ENCODE measurements at regions not wholly inside any gene's neighbourhood (a gene's known extent, or its start where the extent isn't known, plus 50 kb on each side); places are given as distances from the start of the nearest gene placed in this dataset.

DNA sequence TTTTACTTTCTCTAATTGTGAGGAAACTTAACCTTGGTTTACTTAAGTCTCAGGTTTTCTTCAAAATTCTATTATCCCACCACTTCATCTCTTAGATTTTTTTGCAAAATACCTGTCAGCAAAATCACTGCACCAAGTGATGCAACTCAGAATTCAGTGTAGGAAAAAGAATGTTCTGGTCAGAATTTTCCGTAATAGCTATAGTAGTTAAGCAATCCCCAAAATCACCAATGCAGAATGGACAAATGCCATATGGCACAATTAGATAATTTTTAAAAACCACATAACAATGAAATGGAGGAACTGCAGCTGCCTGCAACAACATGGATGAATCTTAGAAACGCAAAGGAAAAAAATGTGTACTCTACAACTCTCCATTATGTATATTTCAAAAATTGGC lies 373.1 kb downstream of the NAF1 start:
- no peak overlapping the region for H3K23ac ChIP-seq (ENCODE audit: insufficient read length)
- DNase-seq (ENCODE audit: low read depth in 1 of 2, low spot score in 2 of 2) (no peak), FAIRE-seq (no peak)
- no peak overlapping the region for H3K18ac ChIP-seq (ENCODE audit: extremely low read depth, low read length)
- H3K79me1 ChIP-seq (ENCODE audit: low read depth, low read length) = no peaks in the 10 kb centered on the region
- H3K56ac ChIP-seq (replicated peaks; ENCODE audit: insufficient read length, low read depth, low read length) = no peak overlapping the region
- H4K91ac ChIP-seq (replicated peaks; ENCODE audit: insufficient read length, low read length) = no peak overlapping the region
- H3K4me2 ChIP-seq (ENCODE audit: insufficient read depth in 1 of 2, low read depth in 2 of 2, low read length in 2 of 2) = no peak overlapping the region
- no peak overlapping the region for H2AK5ac ChIP-seq (ENCODE audit: low read depth, low read length)
- no peak overlapping the region for H2AFZ ChIP-seq (ENCODE audit: low read length)
- H3K27ac ChIP-seq (ENCODE audit: low read depth, low read length) = no peak overlapping the region
- no peaks in the 10 kb centered on the region for H3K4me1 ChIP-seq (replicated peaks in 1 of 4; ENCODE audit: control insufficient read depth in 3 of 4, insufficient read depth in 4 of 4, low read length in 3 of 4)
- H2BK5ac ChIP-seq (ENCODE audit: low read depth, low read length) = no peak overlapping the region
- H2BK120ac ChIP-seq (replicated peaks; ENCODE audit: low read depth, low read length) = no peak overlapping the region
- no peaks in the 10 kb centered on the region for H3K36me3 ChIP-seq (ENCODE audit: control insufficient read depth in 2 of 4, insufficient read depth in 4 of 4, low read length in 3 of 4)
- H4K8ac ChIP-seq (ENCODE audit: extremely low read depth, insufficient read depth, low read length) = no peak overlapping the region
- H3K27me3 ChIP-seq (replicated peaks in 1 of 4; ENCODE audit: control insufficient read depth in 3 of 4, extremely low read depth in 1 of 4, insufficient read depth in 3 of 4, low read length in 3 of 4) = no peaks in the 10 kb centered on the region
- CTCF ChIA-PET (ENCODE audit: partially characterized antibody) = no interaction called here
- H3K14ac ChIP-seq (ENCODE audit: insufficient read length) = no peak overlapping the region
- no peak overlapping the region for H3K9ac ChIP-seq (replicated peaks in 1 of 4; ENCODE audit: extremely low read depth in 1 of 4, low read depth in 3 of 4, low read length in 3 of 4)
- H2BK15ac ChIP-seq (ENCODE audit: low read length) = no peak overlapping the region
- H3K4ac ChIP-seq (replicated peaks; ENCODE audit: insufficient read length, low read depth, low read length) = no peak overlapping the region
- H2BK20ac ChIP-seq (ENCODE audit: low read length) = no peak overlapping the region
- 87% methylated on average over 2 of the region's 2 CpGs; no CpG with 5 or more reads in 1 of the 2 experiments for WGBS, 2 experiments (ENCODE audit: extremely low coverage in 1 of 2, insufficient coverage in 1 of 2, insufficient read length in 1 of 2, insufficient replicate concordance in 2 of 2, low coverage in 1 of 2, low lambda C conversion rate in 2 of 2, missing lambda C conversion rate in 1 of 2)
- no peak overlapping the region for H3K4me3 ChIP-seq (ENCODE audit: extremely low read depth in 1 of 4, insufficient read depth in 2 of 4, low read depth in 3 of 4, low read length in 4 of 4)
- no peak overlapping the region for H4K5ac ChIP-seq (ENCODE audit: insufficient read length, low read depth, low read length)
- no peaks in the 10 kb centered on the region for H4K20me1 ChIP-seq (replicated peaks in 1 of 2; ENCODE audit: control insufficient read depth in 1 of 2, insufficient read depth in 2 of 2, low read length in 2 of 2)
- H2BK12ac ChIP-seq (ENCODE audit: low read depth, low read length) = no peak overlapping the region
- POLR2A ChIA-PET (ENCODE audit: partially characterized antibody) = no interaction called here
- H3K9me3 ChIP-seq (ENCODE audit: insufficient read depth in 2 of 2, low read depth in 1 of 2, low read length in 1 of 2) = no peaks in the 10 kb centered on the region
- no peaks in the 10 kb centered on the region for H3K23me2 ChIP-seq (ENCODE audit: low read depth, low read length)
- no peaks in the 10 kb centered on the region for H3K79me2 ChIP-seq (ENCODE audit: control insufficient read depth in 1 of 2, insufficient read depth in 2 of 2, low read length in 2 of 2)
- TF ChIP-seq EP300 (IDR thresholded peaks at IDR 0.05; ENCODE audit: borderline replicate concordance in 1 of 2, low read depth in 2 of 2, low read length in 2 of 2) (no peak), TCF12 (IDR thresholded peaks at IDR 0.05; ENCODE audit: low read depth, low read length) (no peak)

Data from H1 (cell line).